ENCODE measurements at regions not wholly inside any gene's neighbourhood (a gene's known extent, or its start where the extent isn't known, plus 50 kb on each side); places are given as distances from the start of the nearest gene placed in this dataset.

DNA sequence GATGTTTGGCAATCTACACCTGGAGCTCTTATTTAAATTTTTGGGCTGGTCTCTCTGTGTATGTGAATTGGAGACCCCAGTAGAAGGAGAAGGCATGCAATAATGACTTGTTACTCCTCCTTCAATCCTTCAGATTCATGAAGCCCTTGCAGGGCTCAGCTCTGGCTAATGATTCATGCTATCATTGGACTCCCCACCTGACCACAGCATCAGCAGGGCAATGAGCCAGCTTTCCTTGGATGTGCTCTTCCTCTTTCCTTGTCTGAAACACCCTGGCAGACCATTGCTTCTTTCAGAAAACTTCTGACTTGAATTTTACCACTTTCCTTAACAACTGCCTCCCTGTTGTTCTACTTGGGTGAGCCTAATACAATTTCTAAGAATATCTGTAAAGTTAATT is 1019.2 kb downstream of the AACS start:
- DNase-seq (ENCODE audit: low read depth in 2 of 2): no peak

DNA sequence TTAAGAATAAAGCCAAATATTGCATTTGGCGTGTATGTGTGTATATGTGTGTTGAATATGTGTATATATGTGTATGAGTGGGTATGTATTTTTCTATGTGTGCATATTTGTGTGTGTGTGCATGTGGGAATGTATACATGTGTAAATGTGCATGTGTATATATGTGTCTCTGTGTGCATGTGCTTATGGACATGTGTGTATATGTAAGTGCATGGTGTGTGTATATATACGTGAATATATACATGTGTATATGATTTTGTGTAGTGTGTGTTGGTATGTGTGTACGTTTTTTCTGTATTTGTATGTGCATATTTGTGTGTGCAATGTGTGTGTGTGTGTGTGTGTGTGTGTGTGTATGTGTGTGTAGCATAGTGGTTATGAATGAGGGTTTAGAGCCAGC is 1021.0 kb downstream of the AACS start:
- DNase-seq (ENCODE audit: low read depth in 2 of 2): no peak

DNA sequence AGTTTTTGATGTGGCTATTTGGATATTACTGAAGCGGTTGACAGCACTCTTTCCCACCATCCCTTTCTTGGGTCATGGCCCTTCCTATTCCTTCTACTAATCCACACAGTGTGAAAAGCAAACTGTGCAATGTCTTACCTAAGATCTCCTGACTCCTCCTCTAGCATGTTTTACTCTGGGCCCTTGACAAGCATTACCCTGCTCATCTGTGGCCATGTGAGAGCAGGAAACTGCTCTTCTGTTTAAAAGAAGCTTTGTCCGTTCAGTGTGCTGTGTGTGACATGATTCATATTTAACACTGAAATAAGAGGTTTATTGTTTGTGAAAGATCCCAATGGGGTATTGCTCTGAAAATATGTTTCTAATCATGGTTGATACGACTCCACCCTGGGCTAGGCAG is 1022.5 kb downstream of the AACS start:
- no peak for DNase-seq (ENCODE audit: low read depth in 2 of 2)

DNA sequence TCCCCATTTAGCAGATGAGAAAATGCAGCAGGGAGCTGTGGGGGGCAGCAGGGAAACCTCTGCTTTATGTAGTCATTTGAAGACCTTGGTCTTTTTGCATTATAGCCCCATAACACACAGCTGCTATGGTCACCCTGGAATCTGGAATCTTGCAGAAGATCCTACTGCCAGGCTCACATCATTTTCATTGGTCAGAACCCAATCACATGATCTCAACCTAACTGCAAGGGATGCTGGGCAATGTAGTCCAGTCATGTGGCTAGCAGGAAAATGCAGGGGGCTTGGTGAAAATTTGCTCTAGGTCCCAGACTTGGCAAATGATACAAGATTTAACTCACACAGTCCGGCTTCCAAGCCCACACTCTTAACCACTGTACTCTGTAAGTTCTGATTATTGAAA is 1028.7 kb downstream of the AACS start:
- DNase-seq (ENCODE audit: low read depth in 2 of 2): no peak

DNA sequence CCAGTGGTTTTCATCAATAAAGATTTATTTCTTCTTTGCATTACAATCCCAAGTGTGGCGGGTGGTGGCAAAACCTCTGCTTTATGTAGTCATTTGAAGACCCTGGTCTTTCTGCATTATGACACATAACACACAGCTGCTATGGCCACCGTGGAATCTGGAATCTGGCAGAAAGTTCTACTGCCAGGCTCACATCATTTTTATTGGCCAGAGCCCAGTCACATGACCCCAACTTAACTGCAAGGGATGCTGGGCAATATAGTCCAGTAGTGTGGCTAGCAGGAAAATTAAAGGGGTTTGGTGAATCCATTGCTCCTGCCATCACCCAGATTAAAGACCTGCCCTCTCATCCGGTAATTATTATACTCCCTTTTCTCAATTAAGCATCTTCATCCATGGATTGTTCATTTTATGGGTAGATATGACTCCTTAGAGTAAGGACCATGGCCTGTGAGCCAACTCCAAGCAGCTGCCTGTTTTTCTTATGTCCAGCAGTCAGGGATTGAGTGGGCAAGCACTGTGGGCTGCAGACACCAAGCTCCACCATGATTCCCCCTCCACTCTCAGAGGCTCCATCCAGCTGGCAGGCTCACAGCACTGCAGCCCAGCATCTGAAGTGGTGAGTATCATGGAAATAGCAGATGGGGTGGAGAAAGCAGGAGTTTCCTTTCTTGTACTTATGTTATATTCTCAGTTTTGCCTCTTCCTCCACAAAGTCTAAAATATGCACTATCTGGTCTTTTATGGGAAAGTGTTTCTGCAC is 1030.7 kb downstream of the AACS start:
- DNase-seq (ENCODE audit: low read depth in 2 of 2): no peak

DNA sequence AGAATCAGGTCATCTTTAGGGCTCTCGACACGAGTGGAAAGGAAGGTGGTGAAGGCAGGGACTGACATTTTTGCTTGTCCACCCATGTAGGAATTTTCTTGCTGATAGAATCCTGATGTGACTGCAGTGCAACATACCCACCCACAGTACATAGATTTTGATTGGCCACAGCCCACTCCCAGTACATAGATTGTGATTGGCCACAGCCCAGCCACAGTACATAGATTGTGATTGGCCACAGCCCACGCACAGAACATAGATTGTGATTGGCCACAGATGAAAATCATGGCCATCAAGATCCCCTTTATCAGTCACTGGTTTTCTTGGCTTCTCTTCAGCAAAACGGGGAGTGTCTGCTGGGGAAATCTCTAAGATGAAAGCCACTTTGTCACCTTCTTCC is 1041.5 kb downstream of the AACS start:
- no peak for DNase-seq (ENCODE audit: low read depth in 2 of 2)

DNA sequence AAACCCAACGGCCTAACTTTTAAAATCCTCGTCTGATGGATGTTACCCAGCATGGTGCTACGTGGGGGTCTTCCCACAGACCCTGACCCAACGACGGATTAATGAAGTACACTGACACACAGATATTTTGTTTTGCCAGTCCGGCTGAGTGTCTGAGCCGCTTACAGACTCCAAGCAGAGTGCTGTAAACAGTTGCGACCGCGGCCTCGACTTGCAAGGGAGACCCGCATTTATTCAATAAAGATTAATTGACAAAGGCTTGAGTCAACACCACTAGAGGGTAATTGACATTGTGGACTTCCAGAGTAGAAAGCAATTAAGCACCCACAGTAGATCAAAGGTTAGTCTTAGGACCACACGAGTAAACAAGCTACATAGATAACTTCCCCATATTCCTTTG is 1042.4 kb downstream of the AACS start:
- DNase-seq (ENCODE audit: low read depth in 2 of 2): no peak

DNA sequence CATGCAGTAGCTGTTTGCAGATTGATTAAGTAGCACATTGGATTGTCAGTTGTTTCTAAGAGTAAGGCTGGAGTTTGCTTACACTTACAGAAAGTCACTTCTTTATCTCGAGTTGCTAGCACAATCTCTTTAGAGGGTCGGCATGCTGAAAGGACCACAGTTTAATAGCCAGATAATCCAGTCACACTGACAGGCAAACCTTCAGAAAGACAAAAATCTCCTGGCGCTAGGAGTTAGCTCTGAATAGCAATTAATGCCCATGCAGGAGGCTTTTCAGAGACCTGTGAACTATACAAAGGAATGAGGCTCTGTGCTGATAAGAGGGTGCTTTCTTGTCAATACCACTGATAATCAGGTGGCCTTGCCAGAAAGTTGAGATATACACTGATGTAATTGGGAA is 1043.0 kb downstream of the AACS start:
- DNase-seq (ENCODE audit: low read depth in 2 of 2): no peak

DNA sequence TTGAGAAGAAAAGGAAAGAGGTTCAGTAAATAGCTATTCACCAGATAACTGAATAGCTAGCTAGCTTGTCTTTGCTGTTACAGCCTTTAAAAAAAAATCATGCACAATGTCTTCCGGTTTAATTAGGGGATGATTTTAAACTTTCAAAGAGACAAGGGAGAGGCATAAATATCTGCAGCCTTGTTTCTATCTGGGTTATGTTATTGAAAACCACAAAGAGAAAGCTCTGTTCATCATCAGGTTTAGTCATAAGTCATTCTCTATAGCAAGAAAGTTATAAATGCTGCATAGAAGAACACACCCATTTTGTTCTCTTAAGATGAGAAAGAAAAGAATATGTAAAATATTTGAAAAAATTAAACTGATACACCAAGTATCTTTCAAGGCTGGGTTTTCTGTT is 1046.9 kb downstream of the AACS start:
- no peak for DNase-seq (ENCODE audit: low read depth in 2 of 2)

DNA sequence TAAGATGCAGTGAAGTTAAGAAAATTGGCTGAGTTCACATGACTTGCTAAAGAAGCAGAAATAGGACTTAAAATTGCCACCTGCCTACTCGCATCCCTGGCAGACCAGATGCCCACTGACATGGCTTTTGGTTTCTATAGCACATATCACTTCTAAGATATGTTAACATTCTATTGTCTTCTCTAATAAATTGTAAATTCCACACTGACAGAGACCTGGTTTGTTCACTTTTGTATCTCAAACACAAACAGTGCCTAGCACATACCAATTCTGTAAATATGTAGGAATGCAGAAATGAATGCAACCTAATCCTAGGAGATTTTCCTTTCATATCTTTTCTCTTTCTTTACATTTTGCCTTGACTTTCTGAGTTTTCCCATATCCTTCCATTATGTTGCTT is 1047.6 kb downstream of the AACS start:
- DNase-seq (ENCODE audit: low read depth in 2 of 2): no peak

DNA sequence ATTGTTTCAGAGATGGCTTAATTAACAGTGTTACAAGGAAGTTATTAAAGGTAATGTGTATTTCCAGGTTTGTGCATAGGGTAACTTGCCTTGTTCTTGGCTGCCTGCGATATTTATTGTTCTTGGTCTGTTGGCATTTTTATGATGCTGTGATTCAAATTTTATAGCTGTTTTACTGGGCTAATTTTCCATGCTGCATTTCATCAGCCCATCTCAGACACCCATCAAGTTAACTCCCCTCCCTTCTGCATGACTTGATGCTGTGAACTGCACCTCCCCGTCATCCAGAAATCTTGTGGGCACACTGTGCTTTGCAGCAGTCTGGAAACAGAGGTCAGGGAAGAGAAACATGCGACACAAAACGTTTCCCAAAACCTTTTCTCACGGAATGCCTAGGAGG is 1049.2 kb downstream of the AACS start:
- no peak for DNase-seq (ENCODE audit: low read depth in 2 of 2)

DNA sequence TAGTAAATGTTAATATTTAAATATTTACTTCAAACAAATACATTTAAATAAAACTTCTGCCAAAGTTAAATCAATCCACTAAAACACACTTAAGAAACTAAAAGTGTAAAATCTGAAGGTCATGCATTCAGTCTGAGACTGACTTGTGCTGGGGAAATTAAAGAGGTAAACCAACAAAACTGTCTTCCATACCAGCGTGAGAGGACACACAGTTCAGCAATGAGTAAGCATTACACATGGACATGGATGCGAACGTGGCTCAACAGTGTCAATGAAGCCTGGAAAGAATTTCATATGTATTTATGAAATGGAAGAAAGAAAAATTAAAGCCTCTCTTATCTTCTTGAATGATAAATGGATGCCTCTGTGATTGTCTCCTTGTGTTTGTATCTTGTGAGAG is 1052.3 kb downstream of the AACS start:
- DNase-seq (ENCODE audit: low read depth in 2 of 2): no peak

DNA sequence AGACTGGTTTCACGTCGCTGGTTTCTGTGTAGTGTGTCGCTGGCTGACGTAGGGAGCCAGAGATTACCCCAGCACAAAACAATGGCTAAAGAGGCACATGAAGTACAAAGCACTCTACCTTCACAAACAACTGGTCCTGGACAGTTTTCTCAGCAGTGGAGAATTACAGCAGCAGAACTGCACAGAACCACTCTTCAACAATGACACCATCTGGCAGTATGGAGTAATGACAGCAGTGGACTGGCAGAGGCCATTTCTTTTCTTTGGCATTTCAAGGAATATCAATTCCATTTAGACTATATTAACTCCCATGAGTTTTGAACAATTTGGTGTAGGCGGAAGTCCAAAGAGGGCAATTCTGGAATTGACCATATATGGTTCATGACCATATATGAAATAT is 1074.1 kb downstream of the AACS start:
- no peak for DNase-seq (ENCODE audit: low read depth in 2 of 2)

DNA sequence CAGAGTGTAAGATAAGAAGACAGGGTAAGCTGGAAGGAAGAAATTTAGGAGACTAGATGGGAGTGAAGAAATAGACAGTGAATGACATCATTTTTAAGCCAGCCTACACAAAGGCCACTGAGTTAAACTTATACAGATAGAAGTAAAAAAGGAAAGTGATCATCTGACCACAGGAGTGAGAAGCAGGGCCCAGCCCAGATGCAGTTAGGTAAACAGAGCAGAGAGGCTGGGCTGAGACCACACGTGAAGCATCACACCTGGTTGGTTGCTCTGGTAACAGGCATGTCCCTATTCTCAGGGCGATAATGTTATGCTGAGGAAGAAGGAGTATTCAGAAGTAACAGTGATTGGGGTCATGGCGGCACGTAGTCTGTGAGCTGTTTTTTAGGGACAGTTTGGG is 1079.4 kb downstream of the AACS start:
- no peak for DNase-seq (ENCODE audit: low read depth in 2 of 2)

DNA sequence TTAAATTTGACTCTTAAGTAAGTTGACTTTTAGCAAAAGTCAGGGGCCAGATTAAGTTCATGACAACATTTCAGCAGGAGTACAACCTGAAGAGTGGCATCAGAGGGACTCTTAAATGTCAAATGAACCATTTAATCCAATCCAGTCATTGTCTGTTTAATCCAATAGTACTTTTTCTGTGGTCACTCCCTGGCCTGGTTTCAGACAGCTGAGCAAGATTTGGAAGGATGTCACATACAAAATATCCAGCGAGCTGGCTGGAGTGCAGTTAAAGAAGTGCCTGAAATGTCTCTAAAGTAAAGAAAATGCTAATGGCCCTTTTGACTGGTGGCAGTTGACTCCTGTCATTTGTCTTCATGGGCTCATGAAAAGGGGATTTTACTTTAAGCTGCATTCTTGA is 1082.1 kb downstream of the AACS start:
- no peak for DNase-seq (ENCODE audit: low read depth in 2 of 2)

DNA sequence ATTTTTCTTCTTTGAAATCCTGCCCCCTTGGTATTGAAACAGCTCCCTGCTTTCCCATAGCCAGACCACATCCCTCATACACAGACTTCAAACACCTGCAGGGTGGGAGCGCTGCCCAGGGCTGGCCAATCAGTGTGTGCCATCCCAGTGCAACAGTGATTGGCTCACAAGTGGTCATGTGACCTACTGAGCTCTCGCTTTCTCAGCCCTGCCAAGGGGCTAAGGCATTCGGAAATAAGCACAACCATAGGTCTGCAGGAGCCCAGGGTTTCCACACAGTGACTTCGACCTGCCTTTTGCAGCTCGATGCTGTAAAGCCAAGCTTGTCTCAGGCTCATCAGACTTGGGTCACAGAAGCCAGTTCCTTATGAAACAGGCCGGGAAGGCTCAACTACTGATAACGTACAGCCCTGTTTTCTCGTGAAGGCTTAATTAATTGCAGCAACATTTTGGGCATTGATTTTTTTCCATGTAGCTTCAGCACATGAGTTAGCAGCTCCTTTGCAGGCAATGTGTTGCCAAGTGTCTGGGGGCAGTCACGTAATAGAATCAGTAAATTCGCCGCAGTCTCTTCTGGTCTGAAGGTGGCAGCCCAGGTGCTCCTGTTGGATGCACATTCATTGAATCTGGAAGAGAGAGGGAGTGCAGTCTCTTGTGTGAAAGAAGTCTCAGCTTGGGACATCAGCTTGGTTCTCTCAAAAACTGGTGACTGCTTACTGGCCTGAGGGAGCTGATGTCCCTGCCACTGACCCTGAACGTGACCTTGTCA is 1091.8 kb downstream of the AACS start:
- no peak for DNase-seq (ENCODE audit: low read depth in 2 of 2)

DNA sequence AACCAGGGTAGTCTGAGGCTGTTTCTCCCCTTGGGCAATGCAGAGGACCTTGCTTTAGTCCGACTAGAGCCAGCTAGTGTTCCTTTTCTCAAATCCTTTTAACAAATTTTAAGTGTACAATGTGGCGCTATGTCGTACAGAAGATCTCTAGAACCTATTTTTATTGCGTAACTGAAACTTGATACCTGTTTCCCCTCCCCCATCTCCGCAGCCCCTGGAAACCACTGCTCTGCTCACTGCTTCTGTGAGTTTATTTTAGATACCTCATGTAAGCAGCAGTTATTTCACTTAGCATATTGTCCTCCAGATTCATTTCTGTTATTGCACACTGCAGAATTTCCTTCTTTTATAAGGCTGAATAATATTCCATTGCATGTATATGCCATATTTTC is 1092.3 kb downstream of the AACS start:
- DNase-seq (ENCODE audit: low read depth in 2 of 2): no peak

DNA sequence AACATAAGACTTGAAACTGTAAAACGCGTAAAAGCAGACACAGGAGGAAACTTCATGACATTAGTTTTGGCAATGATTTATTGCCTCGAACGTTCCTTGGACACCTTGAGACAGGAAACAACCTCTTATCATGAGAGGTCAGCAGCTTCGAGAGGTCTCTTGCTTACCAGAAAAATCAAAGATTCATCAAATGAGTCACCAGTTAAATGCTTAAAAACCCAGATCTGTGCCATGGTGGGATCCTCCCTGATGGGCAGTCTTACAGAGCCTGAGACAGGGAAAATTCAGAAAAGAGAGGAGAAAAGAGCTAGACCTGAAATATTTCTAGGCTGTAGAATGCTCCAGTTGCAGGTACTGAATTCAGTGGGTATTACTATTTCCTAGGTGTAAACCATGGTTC is 1093.9 kb downstream of the AACS start:
- DNase-seq (ENCODE audit: low read depth in 2 of 2): no peak

DNA sequence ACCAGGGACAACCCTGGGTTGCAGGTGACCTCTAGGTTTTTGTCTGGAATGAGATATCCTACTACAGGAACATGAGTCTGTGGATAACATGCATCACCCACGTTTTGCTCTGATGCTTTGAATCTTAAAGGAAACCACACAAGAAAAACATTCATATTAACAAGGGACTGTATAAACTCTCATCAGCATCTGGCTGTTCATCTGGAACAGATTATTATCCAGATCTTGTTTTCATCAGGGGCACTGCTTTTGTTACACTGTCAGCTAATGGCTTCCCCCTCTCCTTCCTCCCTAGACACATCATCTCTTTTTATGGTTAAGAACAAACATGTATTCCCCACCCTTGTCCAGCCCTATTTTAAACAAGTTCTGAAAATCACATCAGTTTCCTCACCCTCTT is 1095.7 kb downstream of the AACS start:
- no peak for DNase-seq (ENCODE audit: low read depth in 2 of 2)

DNA sequence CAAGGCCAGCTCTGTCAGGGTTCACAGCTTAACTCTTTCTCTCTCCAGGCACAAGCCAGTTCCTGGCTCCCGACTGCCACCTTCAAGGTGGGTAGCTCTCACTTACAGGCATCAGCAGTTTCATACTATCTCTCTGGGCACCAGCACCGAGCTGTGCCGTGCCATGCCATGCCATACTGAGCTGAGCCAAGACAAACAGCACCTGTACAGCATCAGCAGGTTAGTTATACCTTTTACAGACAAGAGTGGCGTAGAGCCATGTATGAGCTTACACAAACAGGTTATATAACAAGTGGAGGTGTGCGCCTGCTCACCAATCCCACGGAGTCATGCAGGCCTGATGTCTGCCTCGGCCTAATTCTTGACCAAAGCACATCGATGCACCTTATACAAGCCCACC is 1098.7 kb downstream of the AACS start:
- no peak for DNase-seq (ENCODE audit: low read depth in 2 of 2)

DNA sequence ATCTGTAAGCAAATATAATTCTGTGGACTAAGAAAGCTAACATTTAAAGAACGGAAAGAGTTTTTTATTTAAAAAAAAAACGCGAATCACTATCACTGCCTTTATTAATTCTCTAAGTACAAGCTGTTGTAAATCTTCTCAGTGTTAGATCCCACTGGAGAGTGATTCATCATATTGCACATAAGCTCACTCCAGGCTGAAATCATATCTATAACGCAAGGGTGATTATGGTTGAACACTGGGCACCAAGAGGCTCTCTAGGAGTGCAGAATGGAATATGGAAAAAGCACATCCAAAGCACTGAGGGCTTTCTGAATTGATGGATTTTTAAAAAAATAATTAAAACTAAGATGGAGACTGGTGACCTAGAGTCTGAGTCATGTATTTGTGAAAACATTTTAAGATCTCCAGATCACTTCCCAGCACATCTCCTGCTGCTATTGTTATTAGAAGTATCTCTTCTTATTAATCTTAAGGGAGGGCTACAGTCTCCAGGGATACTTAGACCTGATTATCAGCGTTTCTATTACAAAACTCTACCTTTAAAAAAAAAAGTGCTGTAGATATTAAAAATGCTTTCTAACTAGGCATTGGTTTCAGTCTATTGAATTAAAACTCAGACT is 1106.8 kb downstream of the AACS start:
- no peak for DNase-seq (ENCODE audit: low read depth in 2 of 2)

DNA sequence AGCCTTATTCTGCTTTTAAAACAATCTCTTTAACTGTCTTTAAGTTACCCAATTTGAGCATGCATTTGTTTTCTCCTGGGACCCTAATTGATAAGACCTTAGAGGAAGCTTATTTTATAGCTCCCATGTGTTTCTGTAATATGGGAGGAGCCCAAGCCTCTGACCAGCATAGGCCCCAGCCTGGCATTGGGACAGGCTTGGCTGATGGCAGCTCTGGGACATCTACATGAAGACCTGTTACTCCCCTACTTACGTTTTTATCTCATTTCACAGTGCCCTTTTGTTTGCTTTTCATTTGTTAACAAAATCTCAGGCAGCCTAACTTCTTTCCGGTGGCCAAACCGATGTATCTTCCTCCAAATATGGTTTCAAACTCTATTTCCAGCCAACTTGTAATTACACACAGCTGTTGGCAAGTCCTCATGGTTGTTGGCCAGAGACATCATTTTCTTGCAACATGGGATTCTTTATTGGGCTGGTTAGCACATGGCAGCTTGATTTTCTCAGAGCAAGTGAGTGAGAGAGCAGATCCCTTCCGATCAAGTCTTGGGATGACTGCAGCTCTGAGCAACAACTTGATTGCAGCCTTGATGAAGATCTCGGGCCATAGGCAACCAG is 1117.5 kb downstream of the AACS start:
- DNase-seq (ENCODE audit: low read depth in 2 of 2): no peak

DNA sequence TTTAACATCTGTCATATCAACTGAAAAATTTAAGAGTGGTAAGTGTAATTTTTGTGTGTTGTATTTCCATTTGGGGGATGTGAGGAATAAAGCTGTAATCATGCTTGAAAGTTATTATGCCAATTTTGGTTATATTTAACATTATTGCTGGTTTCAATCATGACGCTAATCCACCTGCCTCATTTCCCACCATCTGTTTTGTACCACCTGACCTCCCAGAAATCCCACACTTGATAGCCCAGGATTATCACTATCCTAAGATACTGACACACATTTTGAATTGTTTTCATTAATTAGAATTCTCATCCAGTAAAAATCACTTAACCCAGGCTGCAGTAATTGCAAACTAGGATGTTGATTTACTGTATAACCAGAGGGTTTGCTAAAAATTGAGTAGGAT is 1119.8 kb downstream of the AACS start:
- no peak for DNase-seq (ENCODE audit: low read depth in 2 of 2)
